CD4-positive, alpha-beta memory T cell (primary cell): ENCODE measurements at regions not wholly inside any gene's neighbourhood (a gene's known extent, or its start where the extent isn't known, plus 50 kb on each side); places are given as distances from the start of the nearest gene placed in this dataset.

ENCODE experiments used
- CTCF ChIA-PET: fragments of 350-600 bp; sonication (Branson Sonifier 250); formaldehyde crosslinking; loops from one replicate; lab custom pipeline; 2021; ENCODE audit warnings: inconsistent platforms; ENCODE audit not compliant: partially characterized antibody; lab: Charles Lee
- POLR2A ChIA-PET: fragments of 350-600 bp; sonication (Branson Sonifier 250); formaldehyde crosslinking; loops from one replicate; lab custom pipeline; 2021; ENCODE audit not compliant: partially characterized antibody; lab: Charles Lee
- DNase-seq, 5 donors: peaks; one replicate each; pipeline versions ENCODE4 v3.0.0 to v3.0.0-alpha.2; 2020 to 2022; ENCODE audit warnings: mixed read lengths in 1 of 5
- H3K27ac ChIP-seq: one replicate; pipeline ENCODE4 v1.7.0; 2013; ENCODE audit warnings: low read depth, low read length
- H3K27me3 ChIP-seq: 2 replicates; pipeline ENCODE4 v1.7.0; 2013; ENCODE audit warnings: mild to moderate bottlenecking, low read length, moderate library complexity; ENCODE audit not compliant: insufficient read depth
- H3K36me3 ChIP-seq: 2 replicates; pipeline ENCODE4 v1.7.0; 2013; ENCODE audit warnings: mild to moderate bottlenecking, low read length, moderate library complexity; ENCODE audit not compliant: insufficient read depth
- H3K4me1 ChIP-seq: 2 replicates; pipeline ENCODE4 v1.7.0; 2013; ENCODE audit warnings: mild to moderate bottlenecking, low read length, moderate library complexity; ENCODE audit not compliant: insufficient read depth
- H3K4me3 ChIP-seq, 2 donors: one replicate each; pipeline ENCODE4 v1.7.0; 2013; ENCODE audit warnings: low read length in 2 of 2, mild to moderate bottlenecking in 1 of 2
- H3K9me3 ChIP-seq, 2 donors: one replicate each; pipeline ENCODE4 v1.7.0; 2013; ENCODE audit warnings: low read length in 2 of 2, control low read depth in 1 of 2; ENCODE audit not compliant: control insufficient read depth in 1 of 2
- H3K27ac Mint-ChIP-seq, 7 donors: one replicate each; pipeline ENCODE4 v1.8.0; 2020 to 2021; ENCODE audit warnings: mixed read lengths in 7 of 7, mild to moderate bottlenecking in 6 of 7, inconsistent platforms in 3 of 7, moderate library complexity in 3 of 7
- H3K27me3 Mint-ChIP-seq, 2 donors: one replicate each; pipeline ENCODE4 v1.8.0; 2020 to 2021; ENCODE audit warnings: mixed read lengths in 2 of 2
- H3K36me3 Mint-ChIP-seq, 2 donors: one replicate each; pipeline ENCODE4 v1.8.0; 2020 to 2021; ENCODE audit warnings: mixed read lengths in 2 of 2, inconsistent platforms in 1 of 2, mild to moderate bottlenecking in 1 of 2
- H3K4me1 Mint-ChIP-seq, 4 donors: one replicate each; pipeline ENCODE4 v1.8.0; 2020 to 2021; ENCODE audit warnings: mixed read lengths in 4 of 4, mild to moderate bottlenecking in 1 of 4
- H3K4me3 Mint-ChIP-seq, 8 donors: one replicate each; pipeline ENCODE4 v1.8.0; 2020 to 2021; ENCODE audit warnings: mixed read lengths in 8 of 8, mild to moderate bottlenecking in 7 of 8, moderate library complexity in 6 of 8, inconsistent platforms in 3 of 8
- H3K9me3 Mint-ChIP-seq, 8 donors: one replicate each; pipeline ENCODE4 v1.8.0; 2020 to 2021; ENCODE audit warnings: mixed read lengths in 8 of 8, mild to moderate bottlenecking in 5 of 8, inconsistent platforms in 3 of 8, moderate library complexity in 1 of 8
- intact Hi-C: fragments of 100-400 bp; cut with micrococcal nuclease; formaldehyde crosslinking; loops from one replicate; pipeline ENCODE4 v1.15.1; 2023

DNA sequence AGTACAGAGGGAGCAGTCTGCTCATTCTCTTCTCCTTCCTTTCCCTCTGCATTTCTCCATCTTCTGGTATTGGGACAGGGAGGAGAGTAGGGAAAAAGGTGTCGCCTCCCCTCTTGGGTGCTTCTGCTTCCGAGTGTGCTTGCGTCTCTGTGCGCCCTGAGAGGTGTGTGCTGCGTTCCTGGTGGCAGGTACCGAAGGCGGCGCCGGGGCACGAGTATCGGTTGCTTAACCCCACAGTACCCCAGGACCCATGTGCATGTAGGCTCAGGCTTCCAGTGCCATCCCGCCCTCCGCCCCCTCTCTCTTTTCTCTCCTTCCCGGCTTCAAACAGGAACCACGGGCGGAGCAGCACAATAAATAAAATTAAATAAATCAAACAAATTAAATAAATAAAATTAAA, 169.3 kb upstream of the GLI3 start:
- Mint-ChIP-seq H3K36me3 (no peaks in the 10 kb centered on the region), H3K27ac (no peak overlapping the region), H3K4me1 (no peaks in the 10 kb centered on the region), H3K27me3 (peaks cover 0 to 1% of the 10 kb centered on the region in 2 donors), H3K4me3 (no peak overlapping the region), H3K9me3 (peaks cover 0 to 4% (median 0%) of the 10 kb centered on the region in 8 donors)
- Histone ChIP-seq H3K4me1 (no peaks in the 10 kb centered on the region), H3K27ac (no peak overlapping the region), H3K36me3 (no peaks in the 10 kb centered on the region), H3K9me3 (no peaks in the 10 kb centered on the region), H3K27me3 (no peaks in the 10 kb centered on the region), H3K4me3 (no peak overlapping the region)
- no peak for DNase-seq
- intact Hi-C loops: no loop called here
- ChIA-PET CTCF (no interaction called here), POLR2A (no interaction called here)

DNA sequence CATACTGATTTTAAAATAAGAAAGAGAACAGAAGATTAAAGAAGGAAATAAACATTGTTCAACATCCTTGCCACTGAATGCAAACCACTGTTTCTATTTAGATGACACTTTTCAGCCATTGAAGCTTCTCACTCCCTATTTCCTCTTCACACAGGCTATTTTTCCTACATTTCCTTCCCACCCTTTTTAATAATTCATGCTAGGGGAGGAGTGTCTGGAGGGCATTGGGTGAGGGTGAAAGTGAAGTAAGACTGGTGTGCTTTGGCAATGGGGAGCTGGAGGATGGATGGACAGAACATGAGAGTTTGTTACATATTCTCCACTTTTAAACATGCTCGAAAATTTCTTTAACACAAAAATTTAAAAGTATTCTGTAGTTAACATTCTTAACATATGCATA, 168.8 kb upstream of the GLI3 start:
- no peaks in the 10 kb centered on the region for H3K36me3 Mint-ChIP-seq
- Histone ChIP-seq H3K9me3 (no peaks in the 10 kb centered on the region), H3K36me3 (no peaks in the 10 kb centered on the region), H3K27ac (no peak overlapping the region), H3K4me3 (no peak overlapping the region), H3K27me3 (no peaks in the 10 kb centered on the region), H3K4me1 (no peaks in the 10 kb centered on the region)
- peaks cover 0 to 5% (median 0%) of the 10 kb centered on the region in 8 donors for H3K9me3 Mint-ChIP-seq
- no peaks in the 10 kb centered on the region for H3K4me1 Mint-ChIP-seq
- intact Hi-C loops: no loop called here
- ChIA-PET POLR2A (no interaction called here), CTCF (no interaction called here)
- H3K4me3 Mint-ChIP-seq: no peak overlapping the region
- H3K27ac Mint-ChIP-seq: no peak overlapping the region
- DNase-seq: no peak
- peaks cover 0 to 1% of the 10 kb centered on the region in 2 donors for H3K27me3 Mint-ChIP-seq

DNA sequence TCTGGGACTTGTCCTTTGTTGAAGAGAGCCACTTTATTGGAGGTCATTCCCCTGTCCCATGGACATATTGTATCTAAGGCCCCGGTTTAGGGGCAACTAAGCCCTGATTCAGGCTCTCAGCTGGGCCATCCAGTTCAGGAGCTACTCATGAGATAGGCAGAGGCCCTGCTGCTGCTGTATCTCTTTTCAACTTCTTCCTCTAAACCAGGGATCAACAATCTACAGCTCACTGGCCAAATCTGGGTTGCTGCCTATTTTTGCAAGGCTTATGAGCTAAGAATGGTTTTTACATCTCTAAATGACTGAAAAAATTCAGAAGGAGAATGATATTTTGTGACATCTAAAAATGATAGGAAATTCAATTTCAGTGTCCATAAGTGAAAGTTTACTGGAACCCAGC, 166.8 kb upstream of the GLI3 start:
- intact Hi-C loops: no loop called here
- Mint-ChIP-seq H3K4me3 (no peak overlapping the region), H3K4me1 (no peaks in the 10 kb centered on the region)

GRCh38 chr7:42400961-42401360, 164.0 kb upstream of the GLI3 start:
- CTCF ChIA-PET: no interaction called here
- H3K4me1 ChIP-seq: no peaks in the 10 kb centered on the region
- H3K9me3 ChIP-seq: no peaks in the 10 kb centered on the region
- H3K36me3 ChIP-seq: no peaks in the 10 kb centered on the region
- intact Hi-C loops: no loop called here
- no peak overlapping the region for H3K4me3 ChIP-seq
- Mint-ChIP-seq H3K4me3 (no peak overlapping the region), H3K4me1 (no peaks in the 10 kb centered on the region), H3K36me3 (no peaks in the 10 kb centered on the region), H3K27ac (no peak overlapping the region), H3K27me3 (peaks cover 0 to 2% of the 10 kb centered on the region in 2 donors), H3K9me3 (peaks cover 0 to 3% (median 0%) of the 10 kb centered on the region in 8 donors)
- POLR2A ChIA-PET: no interaction called here
- DNase-seq: no peak
- no peaks in the 10 kb centered on the region for H3K27me3 ChIP-seq
- no peak overlapping the region for H3K27ac ChIP-seq

More for the DNA sequence above, 166.8 kb upstream of the GLI3 start:
- no peak for DNase-seq
- H3K4me3 ChIP-seq: no peak overlapping the region
- H3K27me3 ChIP-seq: no peaks in the 10 kb centered on the region
- peaks cover 0 to 3% (median 0%) of the 10 kb centered on the region in 8 donors for H3K9me3 Mint-ChIP-seq
- no peak overlapping the region for H3K27ac Mint-ChIP-seq
- no peaks in the 10 kb centered on the region for H3K4me1 ChIP-seq
- H3K27ac ChIP-seq: no peak overlapping the region
- POLR2A ChIA-PET: no interaction called here
- H3K9me3 ChIP-seq: no peaks in the 10 kb centered on the region
- no peaks in the 10 kb centered on the region for H3K36me3 ChIP-seq
- H3K27me3 Mint-ChIP-seq: peaks cover 0 to 2% of the 10 kb centered on the region in 2 donors
- CTCF ChIA-PET: no interaction called here
- no peaks in the 10 kb centered on the region for H3K36me3 Mint-ChIP-seq

GRCh38 chr7:42400211-42400772, 163.3 kb upstream of the GLI3 start:
- ChIA-PET CTCF (no interaction called here), POLR2A (no interaction called here)
- Mint-ChIP-seq H3K27me3 (peaks cover 0 to 2% of the 10 kb centered on the region in 2 donors), H3K36me3 (no peaks in the 10 kb centered on the region), H3K4me1 (no peaks in the 10 kb centered on the region), H3K4me3 (no peak overlapping the region), H3K9me3 (peaks cover 0 to 3% (median 0%) of the 10 kb centered on the region in 8 donors), H3K27ac (no peak overlapping the region)
- Histone ChIP-seq H3K27ac (no peak overlapping the region), H3K4me3 (no peak overlapping the region), H3K4me1 (no peaks in the 10 kb centered on the region), H3K9me3 (no peaks in the 10 kb centered on the region), H3K27me3 (no peaks in the 10 kb centered on the region), H3K36me3 (no peaks in the 10 kb centered on the region)
- intact Hi-C loops: no loop called here
- DNase-seq: no peak

- peaks cover 0 to 5% of the 10 kb centered on the region in 2 donors for H3K27me3 Mint-ChIP-seq
These were observed 158.6 kb upstream of the GLI3 start for GRCh38 chr7:42395607-42396006.

DNA sequence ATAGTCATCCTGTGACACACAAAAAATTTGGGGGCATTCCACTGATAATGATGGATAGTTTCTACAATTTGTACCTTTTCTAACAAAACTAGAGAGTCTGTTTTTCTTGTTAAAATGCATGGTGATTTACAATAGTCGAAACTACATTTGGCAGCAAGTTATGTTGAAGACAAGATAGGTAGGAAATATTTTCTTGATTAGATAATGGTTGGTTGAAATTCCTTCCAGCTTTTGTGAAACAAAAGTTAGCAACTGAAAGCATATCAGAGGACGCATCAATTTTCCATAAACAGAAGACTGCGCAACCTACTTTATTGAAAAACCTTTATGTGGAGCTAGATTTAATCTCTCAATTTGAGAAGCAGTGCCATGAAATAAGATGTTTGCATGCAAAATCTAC, 155.8 kb upstream of the GLI3 start:
- POLR2A ChIA-PET: no interaction called here
- H3K27ac Mint-ChIP-seq: no peak overlapping the region
- H3K9me3 Mint-ChIP-seq: peaks cover 0 to 2% (median 0%) of the 10 kb centered on the region in 8 donors
- no peak overlapping the region for H3K27ac ChIP-seq
- CTCF ChIA-PET: no interaction called here
- H3K4me1 Mint-ChIP-seq: no peaks in the 10 kb centered on the region
- no peaks in the 10 kb centered on the region for H3K36me3 ChIP-seq
- H3K27me3 Mint-ChIP-seq: peaks cover 0 to 3% of the 10 kb centered on the region in 2 donors
- no peak overlapping the region for H3K4me3 ChIP-seq
- DNase-seq: no peak
- H3K4me3 Mint-ChIP-seq: no peak overlapping the region
- intact Hi-C loops: no loop called here
- no peaks in the 10 kb centered on the region for H3K9me3 ChIP-seq
- H3K36me3 Mint-ChIP-seq: no peaks in the 10 kb centered on the region
- no peaks in the 10 kb centered on the region for H3K4me1 ChIP-seq
- no peaks in the 10 kb centered on the region for H3K27me3 ChIP-seq

More at GRCh38 chr7:42395607-42396006, 158.6 kb upstream of the GLI3 start:
- no peak overlapping the region for H3K27ac ChIP-seq
- no peaks in the 10 kb centered on the region for H3K4me1 Mint-ChIP-seq
- H3K4me3 ChIP-seq: no peak overlapping the region
- ChIA-PET POLR2A (no interaction called here), CTCF (no interaction called here)
- H3K4me3 Mint-ChIP-seq: no peak overlapping the region
- H3K4me1 ChIP-seq: no peaks in the 10 kb centered on the region
- peaks cover 0 to 2% (median 0%) of the 10 kb centered on the region in 8 donors for H3K9me3 Mint-ChIP-seq
- no peaks in the 10 kb centered on the region for H3K36me3 ChIP-seq
- H3K9me3 ChIP-seq: no peaks in the 10 kb centered on the region
- intact Hi-C loops: no loop called here
- no peak overlapping the region for H3K27ac Mint-ChIP-seq
- no peak for DNase-seq
- no peaks in the 10 kb centered on the region for H3K36me3 Mint-ChIP-seq
- no peaks in the 10 kb centered on the region for H3K27me3 ChIP-seq
